GM12878 (cell line): ENCODE measurements at regions not wholly inside any gene's neighbourhood (a gene's known extent, or its start where the extent isn't known, plus 50 kb on each side); places are given as distances from the start of the nearest gene placed in this dataset.

Experiments used
- ATAC-seq: fragments of 200-7000 bp; cut with Tn5 transposase; 3 replicates; pipeline ENCODE4 v1.9.1; 2020; ENCODE audit warnings: mild to moderate bottlenecking, moderate library complexity
- BruUV-seq: library from RNA; stranded (reverse); fragments of 400-500 nt; replicated peaks from 2 replicates; lab custom pipeline; 2021; lab: Mats Ljungman, UMichigan
- CTCF ChIA-PET: fragments of 300-600 bp; sonication (Branson Sonifier 250); formaldehyde crosslinking; extraction: SDS; loops from one replicate; lab custom pipeline; 2021; ENCODE audit warnings: inconsistent platforms; lab: Yijun Ruan, JAX
- POLR2A ChIA-PET: fragments of 350-600 bp; formaldehyde crosslinking; extraction: SDS; loops from one replicate; lab custom pipeline; 2021; ENCODE audit warnings: inconsistent platforms; lab: Charles Lee
- RAD21 ChIA-PET: fragments of 300-600 bp; sonication (Branson Sonifier 250); formaldehyde crosslinking; loops from one replicate; lab custom pipeline; 2023; ENCODE audit warnings: antibody characterized with exemption; ENCODE audit not compliant: unreplicated experiment; lab: Charles Lee
- SMC1A ChIA-PET: fragments of 300-600 bp; sonication (Branson Sonifier 250); formaldehyde crosslinking; loops from one replicate; lab custom pipeline; 2023; ENCODE audit not compliant: unreplicated experiment, uncharacterized antibody; lab: Charles Lee
- DNase-seq: peaks from one replicate; pipeline ENCODE4 v3.0.0-alpha.2; 2011; ENCODE audit warnings: low read depth, low spot score
- FAIRE-seq: peaks from 3 replicates; lab custom pipeline; 2011; peaks lifted over from hg19 to GRCh38; lab: Jason Lieb, UNC
- H2AFZ ChIP-seq: 2 replicates; pipeline ENCODE4 v1.6.0; 2011; ENCODE audit warnings: low read depth, low read length, control low read depth; ENCODE audit not compliant: control insufficient read depth
- H3K27ac ChIP-seq: 2 replicates; pipeline ENCODE4 v1.5.1; 2011; ENCODE audit warnings: control low read depth; ENCODE audit not compliant: control insufficient read depth, insufficient read depth
- H3K27me3 ChIP-seq, 2 experiments: replicated peaks in 1 of 2; 2 replicates each; pipeline versions ENCODE4 v1.6.0 to v1.6.1; 2011; ENCODE audit warnings: low read length in 1 of 2; ENCODE audit not compliant: control insufficient read depth in 2 of 2, insufficient read depth in 2 of 2
- H3K36me3 ChIP-seq, 2 experiments: 2 replicates each; pipeline ENCODE4 v1.5.1; 2011; ENCODE audit warnings: low read length in 1 of 2; ENCODE audit not compliant: control insufficient read depth in 2 of 2, insufficient read depth in 2 of 2
- H3K4me1 ChIP-seq: 2 replicates; pipeline ENCODE4 v1.6.1; 2011; ENCODE audit warnings: mild to moderate bottlenecking, low read length, moderate library complexity, mixed read lengths; ENCODE audit not compliant: control insufficient read depth, insufficient read depth
- H3K4me2 ChIP-seq: 2 replicates; pipeline ENCODE4 v1.6.0; 2011; ENCODE audit warnings: control low read depth; ENCODE audit not compliant: control insufficient read depth, insufficient read depth
- H3K4me3 ChIP-seq: fragments of 200-600 bp; sonication (generic); 2 replicates; pipeline ENCODE4 v1.5.1; 2016
- H3K79me2 ChIP-seq: 2 replicates; pipeline ENCODE4 v1.6.0; 2011; ENCODE audit warnings: low read length; ENCODE audit not compliant: control insufficient read depth, insufficient read depth
- H3K9ac ChIP-seq: 2 replicates; pipeline ENCODE4 v1.8.0; 2011; ENCODE audit warnings: low read length, control low read depth, mixed read lengths; ENCODE audit not compliant: control insufficient read depth, insufficient read depth
- H3K9me3 ChIP-seq: replicated peaks from 3 replicates; pipeline ENCODE4 v1.5.1; 2011; ENCODE audit warnings: mild to moderate bottlenecking, low read length; ENCODE audit not compliant: control insufficient read depth, insufficient read depth
- H4K20me1 ChIP-seq: 2 replicates; pipeline ENCODE4 v1.6.0; 2011; ENCODE audit not compliant: control insufficient read depth, insufficient read depth
- EGR1 ChIP-seq, 2 experiments: IDR thresholded peaks; 1 replicate in 1 of 2; 2 replicates in 1 of 2; pipeline ENCODE4 v1.6.1; 2011 to 2012; ENCODE audit warnings: low read depth in 2 of 2, low read length in 2 of 2, borderline replicate concordance in 1 of 2, mild to moderate bottlenecking in 1 of 2, moderate library complexity in 1 of 2
- GABPA ChIP-seq: IDR thresholded peaks from 2 replicates; pipeline ENCODE4 v1.6.1; 2014; ENCODE audit warnings: antibody characterized with exemption, low read depth, mild to moderate bottlenecking, inconsistent platforms
- HCFC1 ChIP-seq: fragments of 150-350 bp; IDR thresholded peaks from 2 replicates; pipeline ENCODE4 v1.6.1; 2014; ENCODE audit warnings: low read length
- NR2C1 ChIP-seq: fragments of 450-650 bp; IDR thresholded peaks from 2 replicates; pipeline ENCODE4 v1.6.1; 2017; ENCODE audit warnings: antibody characterized with exemption, mild to moderate bottlenecking, moderate library complexity
- NR2F1 ChIP-seq: fragments of 450-650 bp; conservative IDR thresholded peaks from 2 replicates; pipeline ENCODE4 v1.6.1; 2017; ENCODE audit warnings: mild to moderate bottlenecking
- STAT1 ChIP-seq: fragments of 450-650 bp; conservative IDR thresholded peaks from 2 replicates; pipeline ENCODE4 v1.6.1; 2014; ENCODE audit warnings: antibody characterized with exemption, mild to moderate bottlenecking
- YY1 ChIP-seq: IDR thresholded peaks from 2 replicates; pipeline ENCODE4 v1.6.1; 2011; ENCODE audit warnings: low read depth, mild to moderate bottlenecking, low read length
- WGBS: methylation state at CpG from one replicate; pipeline ENCODE4 v1.1.6; 2016; ENCODE audit warnings: low lambda C conversion rate; ENCODE audit not compliant: insufficient replicate concordance, insufficient coverage; ENCODE audit errors: missing lambda C conversion rate; 5-methylcytosine and 5-hydroxymethylcytosine counted together
- in situ Hi-C: fragments of 300-500 bp; cut with MboI; formaldehyde crosslinking; loops from 9 replicates; pipeline ENCODE4 v1.14.3; 2018; ENCODE audit warnings: mixed read lengths
- intact Hi-C: fragments of 100-400 bp; cut with micrococcal nuclease; formaldehyde crosslinking; loops from one replicate; pipeline ENCODE4 v1.14.2; 2022; ENCODE audit not compliant: unreplicated experiment
- TF ChIP-seq, protein P1 (sequence below): fragments of 450-650 bp; IDR thresholded peaks from 2 replicates; pipeline ENCODE4 v1.6.1; 2016; ENCODE audit warnings: mild to moderate bottlenecking, moderate library complexity, borderline replicate concordance

DNA sequence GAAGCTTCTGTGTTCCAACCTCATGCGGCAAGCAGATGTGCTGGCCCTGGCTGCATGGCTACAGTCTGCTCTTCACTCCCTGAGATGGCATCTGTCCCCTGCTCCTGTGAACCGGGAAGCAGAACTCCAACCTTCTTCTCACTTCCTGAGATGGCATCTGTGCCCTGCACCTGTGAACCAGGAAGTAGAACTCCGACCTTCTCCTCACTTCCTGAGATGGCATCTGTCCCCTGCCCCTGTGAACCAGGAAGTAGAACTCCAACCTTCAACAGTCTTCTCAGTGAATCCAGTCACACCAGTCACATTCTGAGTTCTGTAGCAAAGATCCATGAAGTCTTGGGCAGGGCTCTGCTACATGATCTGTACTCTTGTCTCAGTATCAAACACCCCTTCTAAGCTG is 887.2 kb upstream of the KLHL29 start:
- H3K4me1 ChIP-seq, result no peaks in the 10 kb centered on the region
- H3K4me3 ChIP-seq, result no peak overlapping the region
- TF ChIP-seq GABPA (peak; percentile 71), NR2C1 (peak; percentile 75), STAT1 (no peak), YY1 (no peak), NR2F1 (no peak), HCFC1 (no peak), EGR1 (IDR thresholded peaks at IDR 0.05; ENCODE audit: borderline replicate concordance in 1 of 2, low read depth in 2 of 2, low read length in 2 of 2) (no peak)
- TF ChIP-seq, protein P1, sequence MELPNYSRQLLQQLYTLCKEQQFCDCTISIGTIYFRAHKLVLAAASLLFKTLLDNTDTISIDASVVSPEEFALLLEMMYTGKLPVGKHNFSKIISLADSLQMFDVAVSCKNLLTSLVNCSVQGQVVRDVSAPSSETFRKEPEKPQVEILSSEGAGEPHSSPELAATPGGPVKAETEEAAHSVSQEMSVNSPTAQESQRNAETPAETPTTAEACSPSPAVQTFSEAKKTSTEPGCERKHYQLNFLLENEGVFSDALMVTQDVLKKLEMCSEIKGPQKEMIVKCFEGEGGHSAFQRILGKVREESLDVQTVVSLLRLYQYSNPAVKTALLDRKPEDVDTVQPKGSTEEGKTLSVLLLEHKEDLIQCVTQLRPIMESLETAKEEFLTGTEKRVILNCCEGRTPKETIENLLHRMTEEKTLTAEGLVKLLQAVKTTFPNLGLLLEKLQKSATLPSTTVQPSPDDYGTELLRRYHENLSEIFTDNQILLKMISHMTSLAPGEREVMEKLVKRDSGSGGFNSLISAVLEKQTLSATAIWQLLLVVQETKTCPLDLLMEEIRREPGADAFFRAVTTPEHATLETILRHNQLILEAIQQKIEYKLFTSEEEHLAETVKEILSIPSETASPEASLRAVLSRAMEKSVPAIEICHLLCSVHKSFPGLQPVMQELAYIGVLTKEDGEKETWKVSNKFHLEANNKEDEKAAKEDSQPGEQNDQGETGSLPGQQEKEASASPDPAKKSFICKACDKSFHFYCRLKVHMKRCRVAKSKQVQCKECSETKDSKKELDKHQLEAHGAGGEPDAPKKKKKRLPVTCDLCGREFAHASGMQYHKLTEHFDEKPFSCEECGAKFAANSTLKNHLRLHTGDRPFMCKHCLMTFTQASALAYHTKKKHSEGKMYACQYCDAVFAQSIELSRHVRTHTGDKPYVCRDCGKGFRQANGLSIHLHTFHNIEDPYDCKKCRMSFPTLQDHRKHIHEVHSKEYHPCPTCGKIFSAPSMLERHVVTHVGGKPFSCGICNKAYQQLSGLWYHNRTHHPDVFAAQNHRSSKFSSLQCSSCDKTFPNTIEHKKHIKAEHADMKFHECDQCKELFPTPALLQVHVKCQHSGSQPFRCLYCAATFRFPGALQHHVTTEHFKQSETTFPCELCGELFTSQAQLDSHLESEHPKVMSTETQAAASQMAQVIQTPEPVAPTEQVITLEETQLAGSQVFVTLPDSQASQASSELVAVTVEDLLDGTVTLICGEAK, result peak; percentile 66; the same call in 1 of the 2 replicates
- 33% methylated on average over 3 of the region's 3 CpGs for WGBS
- ChIA-PET SMC1A (interaction anchor here (1.1 kb wide), 1 partner anchor 8 kb away, joined by 3 read pairs; no protein-coding TSS in a partner anchor), CTCF (no interaction called here), RAD21 (no interaction called here), POLR2A (interaction anchor here (0.5 kb wide), 1 partner anchor 85 kb away, joined by 3 read pairs; no protein-coding TSS in a partner anchor)
- no peak overlapping the region for H3K9ac ChIP-seq
- H3K4me2 ChIP-seq, result no peak overlapping the region
- no peaks in the 10 kb centered on the region for H4K20me1 ChIP-seq
- H3K27me3 ChIP-seq, result no peaks in the 10 kb centered on the region
- no peaks in the 10 kb centered on the region for H3K9me3 ChIP-seq
- in situ Hi-C loops (no loop called here), intact Hi-C loops (no loop called here)
- FAIRE-seq, result no peak
- DNase-seq, result no peak
- H3K79me2 ChIP-seq, result no peaks in the 10 kb centered on the region
- H2AFZ ChIP-seq, result no peak overlapping the region
- no peak overlapping the region for H3K27ac ChIP-seq
- no peaks in the 10 kb centered on the region for H3K36me3 ChIP-seq
- no TSS peak for BruUV-seq
- ATAC-seq, result no peak
